BLaER1 (cell line): ENCODE measurements at regions not wholly inside any gene's neighbourhood (a gene's known extent, or its start where the extent isn't known, plus 50 kb on each side); places are given as distances from the start of the nearest gene placed in this dataset.

Experiments
- H3K27ac ChIP-seq: shearing (Covaris generic); formaldehyde crosslinking; 2 replicates; pipeline ENCODE4 v1.8.1; 2022
- H3K27me3 ChIP-seq: shearing (Covaris generic); formaldehyde crosslinking; 2 replicates; pipeline ENCODE4 v1.8.1; 2022
- H3K36me3 ChIP-seq: shearing (Covaris generic); formaldehyde crosslinking; 2 replicates; pipeline ENCODE4 v1.8.1; 2022
- H3K4me1 ChIP-seq: shearing (Covaris generic); formaldehyde crosslinking; 2 replicates; pipeline ENCODE4 v1.8.1; 2022
- H3K4me2 ChIP-seq: shearing (Covaris generic); formaldehyde crosslinking; 2 replicates; pipeline ENCODE4 v1.8.1; 2022
- H3K4me3 ChIP-seq: shearing (Covaris generic); formaldehyde crosslinking; 2 replicates; pipeline ENCODE4 v1.8.1; 2022
- H3K9ac ChIP-seq: shearing (Covaris generic); formaldehyde crosslinking; 2 replicates; pipeline ENCODE4 v1.8.1; 2022
- H3K9me3 ChIP-seq: shearing (Covaris generic); formaldehyde crosslinking; 2 replicates; pipeline ENCODE4 v1.8.1; 2022
- H4K20me1 ChIP-seq: shearing (Covaris generic); formaldehyde crosslinking; 2 replicates; pipeline ENCODE4 v1.8.1; 2022
- Cebpa-rat ChIP-seq: shearing (Covaris generic); IDR thresholded peaks from 2 replicates; pipeline ENCODE4 v1.8.1; 2022

- TF ChIP-seq Cebpa-rat = no peak
- Histone ChIP-seq H3K9me3 (no peaks in the 10 kb centered on the region), H3K4me3 (no peak overlapping the region), H3K27me3 (no peaks in the 10 kb centered on the region), H3K4me1 (peaks cover 10% of the 10 kb centered on the region), H3K4me2 (0 out of 2 replicates have a peak overlapping the region, but pooled peaks have one; percentile 23), H4K20me1 (no peaks in the 10 kb centered on the region), H3K36me3 (no peaks in the 10 kb centered on the region), H3K9ac (no peak overlapping the region), H3K27ac (no peak overlapping the region)
Observed at GRCh38 chr11:86180851-86181250, 63.7 kb upstream of the EED start.

GRCh38 chr11:86180423-86180822, 64.1 kb upstream of the EED start:
- TF ChIP-seq Cebpa-rat = no peak
- Histone ChIP-seq H4K20me1 (no peaks in the 10 kb centered on the region), H3K9me3 (no peaks in the 10 kb centered on the region), H3K4me3 (no peak overlapping the region), H3K4me2 (peak overlapping the region; percentile 23; the same call in 1 of the 2 replicates), H3K4me1 (peaks cover 10% of the 10 kb centered on the region), H3K27me3 (no peaks in the 10 kb centered on the region), H3K9ac (no peak overlapping the region), H3K27ac (no peak overlapping the region), H3K36me3 (no peaks in the 10 kb centered on the region)

- no peaks in the 10 kb centered on the region for H3K27me3 ChIP-seq
- H3K27ac ChIP-seq = no peak overlapping the region
- no peaks in the 10 kb centered on the region for H4K20me1 ChIP-seq
- H3K4me1 ChIP-seq = peaks cover 10% of the 10 kb centered on the region
- no peaks in the 10 kb centered on the region for H3K9me3 ChIP-seq
- H3K36me3 ChIP-seq = no peaks in the 10 kb centered on the region
- no peak overlapping the region for H3K4me3 ChIP-seq
- TF ChIP-seq Cebpa-rat = no peak
- no peak overlapping the region for H3K4me2 ChIP-seq
- no peak overlapping the region for H3K9ac ChIP-seq
Observed at GRCh38 chr11:86179646-86180064, 64.9 kb upstream of the EED start.

- Histone ChIP-seq H4K20me1 (no peaks in the 10 kb centered on the region), H3K9ac (no peak overlapping the region), H3K9me3 (no peaks in the 10 kb centered on the region), H3K27me3 (no peaks in the 10 kb centered on the region), H3K4me1 (peaks cover 10% of the 10 kb centered on the region), H3K4me2 (no peak overlapping the region), H3K36me3 (no peaks in the 10 kb centered on the region), H3K27ac (no peak overlapping the region), H3K4me3 (no peak overlapping the region)
- TF ChIP-seq Cebpa-rat = no peak
Observed at GRCh38 chr11:86177302-86177701, 67.3 kb upstream of the EED start.

GRCh38 chr11:86176165-86176884, 68.2 kb upstream of the EED start:
- TF ChIP-seq Cebpa-rat = no peak

GRCh38 chr11:86175626-86176025, 68.9 kb upstream of the EED start:
- Histone ChIP-seq H3K36me3 (no peaks in the 10 kb centered on the region), H3K27me3 (no peaks in the 10 kb centered on the region), H3K9me3 (no peaks in the 10 kb centered on the region), H4K20me1 (no peaks in the 10 kb centered on the region), H3K9ac (no peak overlapping the region), H3K27ac (no peak overlapping the region), H3K4me2 (no peak overlapping the region), H3K4me3 (no peak overlapping the region), H3K4me1 (peaks cover 8% of the 10 kb centered on the region)
- TF ChIP-seq Cebpa-rat = no peak

More at GRCh38 chr11:86176165-86176884, 68.2 kb upstream of the EED start:
- Histone ChIP-seq H4K20me1 (no peaks in the 10 kb centered on the region), H3K27ac (no peak overlapping the region), H3K4me2 (no peak overlapping the region), H3K27me3 (no peaks in the 10 kb centered on the region), H3K36me3 (no peaks in the 10 kb centered on the region), H3K4me1 (peaks cover 10% of the 10 kb centered on the region), H3K9ac (no peak overlapping the region), H3K4me3 (no peak overlapping the region), H3K9me3 (no peaks in the 10 kb centered on the region)

GRCh38 chr11:86175191-86175590, 69.4 kb upstream of the EED start:
- Histone ChIP-seq H3K36me3 (no peaks in the 10 kb centered on the region), H3K27me3 (no peaks in the 10 kb centered on the region), H4K20me1 (no peaks in the 10 kb centered on the region), H3K9me3 (no peaks in the 10 kb centered on the region), H3K4me2 (no peak overlapping the region), H3K4me3 (no peak overlapping the region), H3K4me1 (peaks cover 4% of the 10 kb centered on the region), H3K27ac (no peak overlapping the region), H3K9ac (no peak overlapping the region)
- TF ChIP-seq Cebpa-rat = no peak

- H3K27ac ChIP-seq = no peak overlapping the region
- no peak overlapping the region for H3K9ac ChIP-seq
- no peak overlapping the region for H3K4me2 ChIP-seq
- no peaks in the 10 kb centered on the region for H3K9me3 ChIP-seq
- no peaks in the 10 kb centered on the region for H3K27me3 ChIP-seq
- H4K20me1 ChIP-seq = no peaks in the 10 kb centered on the region
- H3K4me1 ChIP-seq = no peaks in the 10 kb centered on the region
- H3K36me3 ChIP-seq = no peaks in the 10 kb centered on the region
- H3K4me3 ChIP-seq = no peak overlapping the region
- no peak for TF ChIP-seq Cebpa-rat
Observed at GRCh38 chr11:86174101-86175046, 70.2 kb upstream of the EED start.

- no peaks in the 10 kb centered on the region for H3K27me3 ChIP-seq
- no peaks in the 10 kb centered on the region for H4K20me1 ChIP-seq
- H3K4me1 ChIP-seq = no peaks in the 10 kb centered on the region
- H3K27ac ChIP-seq = no peak overlapping the region
- H3K4me3 ChIP-seq = no peak overlapping the region
- no peak overlapping the region for H3K9ac ChIP-seq
- H3K4me2 ChIP-seq = no peak overlapping the region
- no peaks in the 10 kb centered on the region for H3K9me3 ChIP-seq
- H3K36me3 ChIP-seq = no peaks in the 10 kb centered on the region
- no peak for TF ChIP-seq Cebpa-rat
Observed at GRCh38 chr11:86172894-86173293, 71.7 kb upstream of the EED start.

GRCh38 chr11:86171627-86172026, 72.9 kb upstream of the EED start:
- Histone ChIP-seq H3K9ac (no peak overlapping the region), H3K4me3 (no peak overlapping the region), H3K9me3 (no peaks in the 10 kb centered on the region), H4K20me1 (no peaks in the 10 kb centered on the region), H3K36me3 (no peaks in the 10 kb centered on the region), H3K27me3 (no peaks in the 10 kb centered on the region), H3K27ac (no peak overlapping the region), H3K4me2 (no peak overlapping the region), H3K4me1 (no peaks in the 10 kb centered on the region)
- TF ChIP-seq Cebpa-rat = no peak
